A549 (cell line): ENCODE measurements at regions not wholly inside any gene's neighbourhood (a gene's known extent, or its start where the extent isn't known, plus 50 kb on each side); places are given as distances from the start of the nearest gene placed in this dataset.

Experiments
- ATAC-seq, 2 experiments: fragments of 200-7000 bp in 1 of 2; fragments of >200 bp in 1 of 2; cut with Nextera tagmentation in 1 of 2; cut with Tn5 transposase in 1 of 2; 3 replicates each; pipeline versions ENCODE4 v1.8.0 to v1.9.1; 2018 to 2020; ENCODE audit warnings: mild to moderate bottlenecking in 1 of 2, moderate library complexity in 1 of 2
- CTCF ChIA-PET: fragments of 300-600 bp; sonication (Branson Sonifier 250); formaldehyde crosslinking; extraction: SDS; loops from one replicate; lab custom pipeline; 2021; ENCODE audit warnings: antibody characterized with exemption, inconsistent platforms; lab: Yijun Ruan, JAX
- POLR2A ChIA-PET: fragments of 350-600 bp; formaldehyde crosslinking; extraction: SDS; loops from one replicate; lab custom pipeline; 2021; ENCODE audit warnings: antibody characterized with exemption, inconsistent platforms; lab: Yijun Ruan, JAX
- DNase-seq, 2 experiments: peaks; one replicate each; pipeline versions ENCODE4 v3.0.0 to v3.0.0-alpha.2; 2011 to 2016; ENCODE audit warnings: low read depth in 1 of 2, low spot score in 1 of 2
- FAIRE-seq: peaks from 2 replicates; lab custom pipeline; 2011; peaks lifted over from hg19 to GRCh38; lab: Jason Lieb, UNC
- H3K27ac ChIP-seq, 2 experiments: fragments of >200 bp; sonication (Bioruptor Twin); formaldehyde crosslinking; 3 replicates each; pipeline ENCODE4 v1.5.1; 2016 to 2017
- H3K4me1 ChIP-seq: fragments of >200 bp; sonication (Bioruptor Twin); formaldehyde crosslinking; 3 replicates; pipeline ENCODE4 v1.6.1; 2016
- H3K4me2 ChIP-seq: fragments of >200 bp; sonication (Bioruptor Twin); formaldehyde crosslinking; 3 replicates; pipeline ENCODE4 v1.6.1; 2016
- H3K4me3 ChIP-seq: fragments of >200 bp; sonication (Bioruptor Twin); formaldehyde crosslinking; 3 replicates; pipeline ENCODE4 v1.5.1; 2016
- H3K9me3 ChIP-seq: fragments of >200 bp; sonication (Bioruptor Twin); formaldehyde crosslinking; 3 replicates; pipeline ENCODE4 v1.6.1; 2016
- ATOH8 ChIP-seq: fragments of 250-450 bp; sonication (Bioruptor Pico); IDR thresholded peaks from 2 replicates; pipeline ENCODE4 v1.5.0; 2020; ENCODE audit warnings: low read depth, mild to moderate bottlenecking, moderate library complexity
- BHLHE40 ChIP-seq: IDR thresholded peaks from 2 replicates; pipeline ENCODE4 v1.6.1; 2012; ENCODE audit warnings: low read depth, low read length, inconsistent platforms
- CBX2 ChIP-seq: fragments of 200-600 bp; sonication (generic); IDR thresholded peaks from 2 replicates; pipeline ENCODE4 v1.6.1; 2016; ENCODE audit warnings: low read depth, mild to moderate bottlenecking, borderline replicate concordance
- CTCF ChIP-seq: fragments of >200 bp; sonication (Bioruptor Twin); formaldehyde crosslinking; IDR thresholded peaks from 3 replicates; pipeline ENCODE4 v1.5.1; 2016
- EHF ChIP-seq: fragments of 250-450 bp; sonication (Bioruptor Pico); IDR thresholded peaks from 2 replicates; pipeline ENCODE4 v1.5.0; 2020; ENCODE audit warnings: mild to moderate bottlenecking
- ESRRA ChIP-seq: fragments of 150-350 bp; IDR thresholded peaks from 2 replicates; pipeline ENCODE4 v1.6.1; 2014; ENCODE audit warnings: mild to moderate bottlenecking, low read length, borderline replicate concordance
- FOXS1 ChIP-seq: fragments of 250-450 bp; sonication (Bioruptor Pico); IDR thresholded peaks from 2 replicates; pipeline ENCODE4 v1.5.0; 2020; ENCODE audit warnings: mild to moderate bottlenecking, moderate library complexity
- HES2 ChIP-seq: fragments of >200 bp; sonication (Bioruptor Twin); formaldehyde crosslinking; IDR thresholded peaks from 2 replicates; pipeline ENCODE4 v1.6.1; 2016
- HMGXB4 ChIP-seq: fragments of 250-450 bp; sonication (Bioruptor Pico); IDR thresholded peaks from 2 replicates; pipeline ENCODE4 v1.5.0; 2021; ENCODE audit warnings: mild to moderate bottlenecking, moderate library complexity, borderline replicate concordance
- HOXA7 ChIP-seq: fragments of 250-450 bp; sonication (Bioruptor Pico); IDR thresholded peaks from 2 replicates; pipeline ENCODE4 v1.5.0; 2020; ENCODE audit warnings: mild to moderate bottlenecking, moderate library complexity
- JUNB ChIP-seq: fragments of >200 bp; sonication (Bioruptor Twin); formaldehyde crosslinking; IDR thresholded peaks from 2 replicates; pipeline ENCODE4 v1.6.1; 2016
- NFE2L2 ChIP-seq: fragments of 150-350 bp; conservative IDR thresholded peaks from 2 replicates; pipeline ENCODE4 v1.6.1; 2014; ENCODE audit warnings: low read length
- NPAS2 ChIP-seq: fragments of 250-450 bp; sonication (Bioruptor Pico); IDR thresholded peaks from 2 replicates; pipeline ENCODE4 v1.8.0; 2022; ENCODE audit warnings: mild to moderate bottlenecking, moderate library complexity, borderline replicate concordance
- NR3C1 ChIP-seq: fragments of >200 bp; sonication (Bioruptor Twin); formaldehyde crosslinking; IDR thresholded peaks from 3 replicates; pipeline ENCODE4 v1.6.1; 2017
- PBX3 ChIP-seq: IDR thresholded peaks from 2 replicates; pipeline ENCODE4 v1.6.1; 2012
- PHF8 ChIP-seq: fragments of 200-600 bp; sonication (generic); IDR thresholded peaks from 2 replicates; pipeline ENCODE4 v1.6.1; 2016; ENCODE audit warnings: low read depth, mild to moderate bottlenecking, antibody characterized with exemption, moderate library complexity, borderline replicate concordance
- RFX5 ChIP-seq: fragments of 450-650 bp; IDR thresholded peaks from 2 replicates; pipeline ENCODE4 v1.7.1; 2014; ENCODE audit warnings: antibody characterized with exemption, mild to moderate bottlenecking, moderate library complexity
- SMC3 ChIP-seq: fragments of >200 bp; sonication (Bioruptor Twin); formaldehyde crosslinking; IDR thresholded peaks from 3 replicates; pipeline ENCODE4 v1.6.1; 2018; ENCODE audit warnings: inconsistent platforms
- USF2 ChIP-seq: fragments of 450-650 bp; IDR thresholded peaks from 2 replicates; pipeline ENCODE4 v1.6.1; 2014; ENCODE audit warnings: antibody characterized with exemption
- WGBS: methylation state at CpG from one replicate; pipeline ENCODE4 v1.1.6; 2017; ENCODE audit errors: missing lambda C conversion rate; 5-methylcytosine and 5-hydroxymethylcytosine counted together

GRCh38 chr5:124134941-124135340, 611.5 kb downstream of the ZNF608 start (continued):
- no peak for TF ChIP-seq NR3C1
- no peak for TF ChIP-seq NPAS2 (CRISPR knock-in tag)
- TF ChIP-seq, all 56 proteins: peak for 0

GRCh38 chr5:124133406-124133805, 613.0 kb downstream of the ZNF608 start:
- no peak for ATAC-seq
- H3K27ac ChIP-seq, result no peak overlapping the region
- H3K4me3 ChIP-seq, result no peak overlapping the region
- WGBS, result 0% methylated on average over 1 of the region's 1 CpG
- POLR2A ChIA-PET, result no interaction called here
- no peak for FAIRE-seq
- CTCF ChIA-PET, result no interaction called here
- H3K9me3 ChIP-seq, result no peaks in the 10 kb centered on the region
- H3K4me1 ChIP-seq, result no peaks in the 10 kb centered on the region
- no peak for DNase-seq
- no peak overlapping the region for H3K4me2 ChIP-seq
- TF ChIP-seq CTCF (no peak), SMC3 (no peak), HOXA7 (no peak), PHF8 (no peak)

- POLR2A ChIA-PET, result no interaction called here
- no peak overlapping the region for H3K27ac ChIP-seq
- DNase-seq (no peak), FAIRE-seq (no peak), ATAC-seq (no peak)
- TF ChIP-seq FOXS1 (CRISPR knock-in tag) (no peak), ATOH8 (CRISPR knock-in tag) (no peak), CTCF (no peak), NFE2L2 (no peak), EHF (CRISPR knock-in tag) (no peak)
- H3K4me2 ChIP-seq, result no peak overlapping the region
- CTCF ChIA-PET, result no interaction called here
- H3K4me1 ChIP-seq, result no peaks in the 10 kb centered on the region
- no peaks in the 10 kb centered on the region for H3K9me3 ChIP-seq
- H3K4me3 ChIP-seq, result no peak overlapping the region
Measured at GRCh38 chr5:124132843-124133242, 613.6 kb downstream of the ZNF608 start.

GRCh38 chr5:124131466-124131865, 615.0 kb downstream of the ZNF608 start:
- no peak overlapping the region for H3K27ac ChIP-seq
- 57% methylated on average over 2 of the region's 2 CpGs for WGBS
- H3K4me2 ChIP-seq, result no peak overlapping the region
- H3K9me3 ChIP-seq, result no peaks in the 10 kb centered on the region
- FAIRE-seq, result no peak
- DNase-seq, result no peak
- no peak for ATAC-seq
- H3K4me1 ChIP-seq, result no peaks in the 10 kb centered on the region
- CTCF ChIA-PET, result no interaction called here
- POLR2A ChIA-PET, result no interaction called here
- no peak overlapping the region for H3K4me3 ChIP-seq
- TF ChIP-seq JUNB (no peak), PBX3 (no peak), HMGXB4 (CRISPR knock-in tag) (no peak), ESRRA (no peak), RFX5 (no peak), HES2 (no peak), BHLHE40 (no peak), USF2 (no peak), CTCF (no peak), CBX2 (no peak)
